Fibroblast of skin of abdomen (primary cell): ENCODE measurements at regions not wholly inside any gene's neighbourhood (a gene's known extent, or its start where the extent isn't known, plus 50 kb on each side); places are given as distances from the start of the nearest gene placed in this dataset.

ENCODE experiments used
- DNase-seq: peaks from one replicate; pipeline ENCODE4 v3.0.0-alpha.2; 2013

GRCh38 chr12:24467226-24467625 is 481.7 kb downstream of the BCAT1 start:
- no peak for DNase-seq

- DNase-seq: no peak
Observed at GRCh38 chr12:24463375-24463774, 485.5 kb downstream of the BCAT1 start.

- DNase-seq: no peak
Observed at GRCh38 chr12:24462946-24463345, 486.0 kb downstream of the BCAT1 start.

GRCh38 chr12:24460506-24460905 is 488.4 kb downstream of the BCAT1 start:
- DNase-seq: no peak

GRCh38 chr12:24460099-24460498 is 488.8 kb downstream of the BCAT1 start:
- no peak for DNase-seq

GRCh38 chr12:24455811-24456210 is 493.1 kb downstream of the BCAT1 start:
- no peak for DNase-seq

GRCh38 chr12:24447678-24448077 is 498.2 kb upstream of the SOX5 start:
- no peak for DNase-seq

GRCh38 chr12:24446287-24446686 is 496.8 kb upstream of the SOX5 start:
- DNase-seq: no peak

GRCh38 chr12:24444634-24445033 is 495.2 kb upstream of the SOX5 start:
- no peak for DNase-seq

GRCh38 chr12:24441458-24441857 is 492.0 kb upstream of the SOX5 start:
- no peak for DNase-seq

- DNase-seq: no peak
Observed at GRCh38 chr12:24436667-24437066, 487.2 kb upstream of the SOX5 start.

- DNase-seq: no peak
Observed at GRCh38 chr12:24431872-24432271, 482.4 kb upstream of the SOX5 start.

GRCh38 chr12:24427776-24428175 is 478.3 kb upstream of the SOX5 start:
- no peak for DNase-seq

- no peak for DNase-seq
Observed at GRCh38 chr12:24425601-24425970, 476.1 kb upstream of the SOX5 start.

- no peak for DNase-seq
Observed at GRCh38 chr12:24424889-24425600, 475.6 kb upstream of the SOX5 start.

- no peak for DNase-seq
Observed at GRCh38 chr12:24424376-24424775, 474.9 kb upstream of the SOX5 start.

GRCh38 chr12:24423611-24424010 is 474.1 kb upstream of the SOX5 start:
- no peak for DNase-seq

- DNase-seq: no peak
Observed at GRCh38 chr12:24421759-24422158, 472.3 kb upstream of the SOX5 start.

GRCh38 chr12:24418157-24418556 is 468.7 kb upstream of the SOX5 start:
- no peak for DNase-seq

- DNase-seq: no peak
Observed at GRCh38 chr12:24416423-24417109, 467.1 kb upstream of the SOX5 start.

- no peak for DNase-seq
Observed at GRCh38 chr12:24415934-24416333, 466.5 kb upstream of the SOX5 start.

- no peak for DNase-seq
Observed at GRCh38 chr12:24414480-24414879, 465.0 kb upstream of the SOX5 start.

GRCh38 chr12:24411948-24412347 is 462.5 kb upstream of the SOX5 start:
- no peak for DNase-seq

GRCh38 chr12:24409868-24410267 is 460.4 kb upstream of the SOX5 start:
- no peak for DNase-seq

GRCh38 chr12:24408305-24408704 is 458.8 kb upstream of the SOX5 start:
- no peak for DNase-seq
